ENCODE measurements at regions not wholly inside any gene's neighbourhood (a gene's known extent, or its start where the extent isn't known, plus 50 kb on each side); places are given as distances from the start of the nearest gene placed in this dataset.
"Not testable (repeated sequence)": the region's sequence is repeated elsewhere in the genome, so short reads cannot be mapped to it uniquely, and the experiment has no call there.

DNA sequence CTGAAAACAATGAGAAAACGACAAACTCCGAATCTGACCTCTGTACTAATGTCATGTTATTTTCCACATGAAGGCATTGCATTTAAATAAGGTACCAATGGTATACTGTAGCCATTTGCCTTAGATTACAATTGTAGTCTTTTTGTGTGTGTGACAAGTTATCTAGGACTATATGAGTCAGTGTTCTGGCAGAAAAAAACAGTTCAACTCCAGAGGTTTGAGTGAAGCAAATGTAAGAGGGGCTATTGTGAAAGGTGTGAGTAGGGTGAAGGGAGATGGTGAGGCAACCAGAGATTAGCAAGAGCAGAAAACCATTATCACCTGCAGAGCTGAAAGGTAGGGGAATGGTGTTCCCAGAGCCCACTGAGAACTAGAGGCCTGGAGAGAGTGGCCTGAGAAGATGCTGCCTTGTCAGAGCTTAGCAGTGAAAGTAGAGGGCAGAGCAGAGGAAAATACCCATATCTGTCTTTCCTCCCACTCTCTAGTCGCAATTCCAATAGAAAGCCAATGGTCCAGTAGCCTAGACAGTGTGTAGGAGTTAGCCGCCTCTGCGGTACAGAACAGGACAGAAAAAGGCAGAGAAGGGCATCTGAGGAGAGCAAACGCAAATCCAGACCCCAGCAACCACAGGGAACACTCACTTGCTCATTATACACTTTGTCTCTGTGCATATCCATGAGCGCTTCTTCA is 112.2 kb downstream of the DYRK2 start:
- DNase-seq: no peak

GRCh38 chr12:67761566-67761965 is 113.0 kb downstream of the DYRK2 start:
- no peak for DNase-seq

GRCh38 chr12:67764055-67764454 is 115.5 kb downstream of the DYRK2 start:
- no peak for DNase-seq

DNA sequence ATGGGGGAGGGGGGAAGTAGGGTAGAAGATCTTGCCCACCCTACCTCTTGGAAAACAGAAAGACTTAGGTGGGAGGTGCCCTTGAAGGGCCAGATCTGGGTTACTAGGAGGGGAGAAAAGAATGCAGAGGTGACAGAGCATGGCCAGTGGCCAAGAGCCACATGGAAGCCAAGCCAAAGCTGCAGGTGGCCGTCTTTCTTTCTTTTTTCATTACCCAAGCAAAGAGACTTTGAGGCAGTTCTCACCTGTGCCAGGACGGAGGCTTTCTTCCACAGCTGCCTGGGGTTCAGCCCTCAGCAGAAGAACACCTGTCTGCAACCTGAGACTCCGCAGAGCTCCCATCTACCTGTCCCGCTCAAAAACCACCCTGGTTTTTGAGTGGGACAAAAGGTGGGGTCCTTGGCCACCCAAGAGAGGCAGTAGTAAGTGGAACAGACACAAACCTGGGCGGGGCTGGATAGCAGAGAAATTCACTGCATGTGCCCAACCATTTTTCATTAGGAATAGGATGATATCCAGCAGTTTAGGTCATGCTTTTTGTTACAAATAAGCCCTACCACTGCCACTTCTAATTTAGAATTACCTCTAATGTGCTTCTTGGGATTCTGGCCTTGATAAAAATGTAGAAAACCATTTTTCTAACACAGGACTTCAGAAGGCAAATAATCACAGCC is 116.5 kb downstream of the DYRK2 start:
- DNase-seq: no peak

GRCh38 chr12:67765776-67766766 is 117.5 kb downstream of the DYRK2 start:
- no peak for DNase-seq

DNA sequence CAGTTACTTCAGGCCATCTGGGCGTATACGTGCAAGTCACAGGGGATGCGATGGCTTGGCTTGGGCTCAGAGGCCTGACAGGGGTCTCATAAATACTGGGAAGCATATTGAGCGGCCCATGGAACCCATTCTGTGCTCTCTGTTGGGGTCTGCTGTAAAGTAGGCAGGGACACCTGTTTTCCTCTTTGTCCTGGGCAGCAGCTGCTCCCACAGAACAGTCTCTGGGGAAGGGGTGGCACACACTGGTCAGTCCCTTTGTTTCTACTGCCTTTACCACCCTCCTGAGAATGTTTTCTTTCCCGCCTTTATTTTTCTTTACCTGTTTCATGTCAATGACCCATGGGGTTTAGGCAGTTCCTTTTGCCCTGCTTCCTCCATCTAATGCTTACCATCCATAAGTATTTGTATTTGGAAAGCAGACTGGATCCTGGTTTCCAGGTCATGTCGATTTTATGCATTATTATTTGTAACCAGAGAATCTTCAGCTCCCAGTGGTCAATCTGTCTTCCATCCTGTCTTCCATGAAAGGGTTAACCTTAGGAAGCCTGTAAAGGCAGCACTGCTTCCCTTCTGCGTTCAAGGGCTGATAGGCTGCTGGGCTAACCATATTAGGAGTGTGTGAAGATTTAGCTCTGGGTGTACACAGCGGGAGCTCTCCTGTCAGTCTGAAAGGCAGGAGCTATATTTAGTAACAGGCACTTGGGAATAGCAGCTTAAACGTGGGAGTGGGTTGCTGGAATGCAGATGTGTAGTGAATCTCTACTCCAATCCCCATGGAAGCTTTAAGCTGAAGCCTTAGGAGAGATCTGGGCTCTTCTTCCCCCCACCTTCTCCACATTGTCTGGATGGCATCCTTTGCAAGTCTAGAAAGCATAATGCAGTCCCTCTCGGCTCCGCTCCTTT is 124.0 kb downstream of the DYRK2 start:
- DNase-seq: no peak

DNA sequence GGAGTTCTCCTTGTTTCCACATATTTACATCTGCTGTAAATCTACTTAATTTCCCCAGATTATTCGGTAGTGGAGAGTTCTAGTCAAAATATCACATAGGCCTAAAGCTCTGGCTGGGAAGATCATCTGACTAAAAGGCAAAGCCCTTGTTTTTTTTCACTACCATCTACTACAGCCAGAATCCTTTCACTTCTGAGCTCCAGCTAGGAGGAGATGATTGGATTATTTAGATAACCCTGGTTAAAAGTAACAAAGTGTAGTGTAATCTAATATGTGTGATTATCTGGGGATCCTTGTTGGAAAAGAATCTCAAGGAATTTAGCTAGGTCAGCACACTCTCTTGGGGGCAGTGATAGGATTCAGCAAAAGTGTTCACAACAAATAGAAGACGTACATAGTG is 125.4 kb downstream of the DYRK2 start:
- DNase-seq: no peak

- DNase-seq: no peak
These were observed 126.5 kb downstream of the DYRK2 start for GRCh38 chr12:67774983-67775587.

DNA sequence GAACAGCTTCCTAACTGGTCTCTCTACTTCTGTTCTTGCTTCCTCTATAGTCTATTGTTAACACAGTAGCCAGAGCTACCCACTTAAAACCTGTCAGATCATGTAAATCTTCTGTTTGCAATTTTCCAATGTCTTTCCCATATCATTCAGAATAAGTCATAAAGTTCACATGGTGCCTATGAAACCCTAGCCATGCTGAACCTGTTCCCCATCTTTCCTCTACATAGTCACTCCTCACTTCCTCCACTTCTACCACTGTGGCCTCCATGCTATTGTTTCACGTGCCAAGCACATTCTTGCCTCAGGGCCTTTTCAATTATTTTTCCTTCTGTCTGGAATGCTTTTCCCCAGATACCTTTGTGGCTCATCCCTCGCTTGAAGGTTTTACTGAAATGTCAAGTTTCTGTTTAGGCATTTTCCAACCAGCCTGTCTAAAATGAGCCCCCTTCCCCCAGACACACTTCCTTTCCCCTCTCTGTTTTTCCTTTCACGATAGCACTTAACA is 132.1 kb downstream of the DYRK2 start:
- DNase-seq: no peak

DNA sequence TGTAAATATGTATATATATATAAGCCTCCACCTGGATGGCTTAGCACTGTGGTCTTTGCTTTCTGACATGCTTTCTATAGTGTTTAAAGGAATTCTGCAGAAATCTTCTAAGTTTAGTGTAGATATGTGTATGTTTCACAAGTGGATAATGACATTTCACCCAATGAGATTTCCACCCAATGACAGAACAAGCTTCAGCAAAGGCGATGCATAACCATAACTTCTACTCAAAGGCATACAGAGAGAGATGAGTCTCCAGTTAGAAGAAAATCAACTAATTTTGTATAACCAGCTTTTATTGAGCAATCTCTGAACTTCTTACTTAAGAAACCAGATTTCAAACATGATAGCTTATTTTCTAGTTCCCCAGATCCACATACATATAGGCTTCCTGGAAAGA is 134.0 kb downstream of the DYRK2 start:
- DNase-seq: no peak

DNA sequence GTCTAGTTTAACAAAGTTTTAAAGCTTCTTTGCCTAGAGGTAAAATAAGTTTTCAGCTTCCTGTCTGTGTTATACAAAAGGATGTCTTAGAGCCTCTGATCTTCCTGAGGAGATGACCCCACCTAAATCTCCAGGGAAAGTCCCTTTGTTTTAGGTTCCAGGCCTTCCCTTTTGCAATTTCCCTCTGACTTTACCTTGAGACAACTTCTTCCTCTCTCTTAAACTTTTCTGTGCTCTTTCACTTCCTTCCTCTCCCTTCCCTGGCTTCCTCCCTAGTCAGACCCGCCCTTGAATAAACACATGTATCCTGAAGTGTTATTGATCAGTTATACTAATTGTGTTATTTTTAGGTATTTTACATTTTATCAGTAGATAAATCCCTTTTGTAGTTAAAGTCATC is 134.8 kb downstream of the DYRK2 start:
- no peak for DNase-seq

GRCh38 chr12:67784831-67785230 is 136.3 kb downstream of the DYRK2 start:
- no peak for DNase-seq

DNA sequence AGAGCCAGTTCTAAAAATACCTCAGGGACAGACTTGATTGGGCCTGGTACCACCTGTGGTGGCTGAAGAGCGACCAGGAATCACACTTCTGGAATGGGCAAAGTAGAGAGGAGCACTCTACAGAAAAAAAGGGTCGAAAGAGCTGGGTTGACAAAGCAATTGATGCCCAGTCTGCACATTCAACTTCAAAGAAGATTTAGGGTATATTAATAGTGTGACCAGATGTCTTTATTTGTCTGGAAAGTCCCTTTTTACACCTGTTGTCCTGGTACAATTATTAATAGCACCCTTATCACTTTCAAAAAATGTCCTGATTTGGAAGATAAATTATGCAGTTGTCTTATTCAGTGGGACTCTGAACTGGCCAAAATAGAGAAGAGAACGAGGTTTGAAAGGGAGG is 137.5 kb downstream of the DYRK2 start:
- DNase-seq: no peak

GRCh38 chr12:67788118-67788517 is 139.6 kb downstream of the DYRK2 start:
- DNase-seq: no peak

DNA sequence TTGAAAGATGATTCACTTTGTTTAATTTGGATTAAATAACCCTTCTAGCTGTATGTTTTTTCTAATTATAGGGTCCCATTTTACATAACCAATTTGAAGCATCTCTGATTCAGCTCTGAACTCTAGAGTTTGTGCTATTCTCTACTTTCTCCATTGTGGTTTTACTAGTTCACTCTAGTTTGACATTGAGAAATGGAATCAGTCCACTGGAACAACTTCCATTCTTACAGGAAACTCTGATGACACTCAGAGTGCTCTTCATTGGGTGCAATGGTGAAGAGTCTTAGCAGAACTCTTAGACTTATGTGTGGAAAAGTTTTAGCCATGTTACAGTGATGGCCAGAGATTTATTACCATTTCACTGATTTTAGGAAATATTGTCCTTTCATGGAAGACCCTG is 140.7 kb downstream of the DYRK2 start:
- DNase-seq: no peak

GRCh38 chr12:67790660-67791059 is 142.1 kb downstream of the DYRK2 start:
- DNase-seq: no peak

DNA sequence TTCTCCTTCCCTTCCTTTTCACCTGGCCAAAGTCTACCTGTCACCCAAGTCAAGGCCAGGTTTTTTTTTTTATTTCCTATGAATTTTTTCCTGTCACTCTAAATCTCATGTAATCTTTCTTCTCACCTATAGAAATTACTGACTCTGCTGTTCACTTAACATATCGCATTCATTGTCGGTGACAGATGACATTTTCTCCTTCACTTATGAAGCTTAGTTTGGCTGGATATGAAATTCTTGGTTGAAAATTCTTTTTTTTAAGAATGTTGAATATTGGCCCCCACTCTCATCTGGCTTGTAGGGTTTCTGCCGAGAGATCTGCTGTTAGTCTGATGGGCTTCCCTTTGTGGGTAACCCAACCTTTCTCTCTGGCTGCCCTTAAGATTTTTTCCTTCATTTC is 142.8 kb downstream of the DYRK2 start:
- DNase-seq: not testable (repeated sequence)

DNA sequence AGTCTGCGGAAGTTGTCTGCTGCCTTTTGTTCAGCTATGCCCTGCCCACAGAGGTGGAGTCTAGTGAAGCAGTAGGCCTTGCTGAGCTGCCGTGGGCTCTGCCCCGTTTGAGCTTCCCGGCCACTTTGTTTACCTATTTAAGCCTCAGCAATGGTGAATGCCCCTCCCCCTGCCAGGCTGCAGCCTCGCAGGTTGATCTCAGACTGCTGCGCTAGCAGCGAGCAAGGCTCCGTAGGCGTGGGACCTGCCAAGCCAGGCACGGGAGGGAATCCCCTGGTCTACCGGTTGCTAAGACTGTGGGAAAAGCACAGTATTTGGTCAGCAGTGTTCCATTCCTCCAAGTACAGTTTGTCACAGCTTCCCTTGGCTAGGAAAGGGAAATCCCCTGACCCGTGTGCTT is 143.6 kb downstream of the DYRK2 start:
- peak; percentile 19 for DNase-seq

- DNase-seq: no peak
These were observed 145.6 kb downstream of the DYRK2 start for GRCh38 chr12:67794161-67794560.

DNA sequence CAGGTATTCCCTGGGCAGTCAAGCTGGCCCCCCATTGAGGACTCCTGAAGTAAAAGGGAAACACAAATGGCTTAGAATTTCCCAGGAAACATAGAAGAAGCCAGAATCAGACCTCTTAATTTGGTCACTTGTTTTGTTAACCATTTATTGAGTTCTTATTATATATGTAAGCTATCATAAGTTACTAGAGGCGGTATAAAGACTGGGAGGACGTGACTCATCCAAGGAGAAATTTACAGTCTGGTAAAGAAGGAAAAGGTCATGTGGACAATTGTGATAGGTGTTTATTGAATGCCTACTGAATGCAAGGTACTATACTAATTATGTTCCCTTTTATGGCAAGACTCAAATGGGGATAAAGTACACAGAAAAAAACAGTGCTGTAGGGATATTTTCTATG is 146.7 kb downstream of the DYRK2 start:
- DNase-seq: no peak

GRCh38 chr12:67797185-67797741 is 148.7 kb downstream of the DYRK2 start:
- DNase-seq: no peak

- DNase-seq: no peak
These were observed 149.2 kb downstream of the DYRK2 start for GRCh38 chr12:67797753-67798152.
